H1 (cell line): ENCODE measurements at regions not wholly inside any gene's neighbourhood (a gene's known extent, or its start where the extent isn't known, plus 50 kb on each side); places are given as distances from the start of the nearest gene placed in this dataset.
A peak's percentile ranks its signal among the peaks of the same experiment; 100 is the strongest.

Source experiments
- CTCF ChIA-PET: fragments of 300-600 bp; sonication (Branson Sonifier 250); formaldehyde crosslinking; loops from one replicate; lab custom pipeline; 2021; ENCODE audit not compliant: partially characterized antibody; lab: Charles Lee
- POLR2A ChIA-PET: fragments of 300-600 bp; sonication (Branson Sonifier 250); formaldehyde crosslinking; loops from one replicate; lab custom pipeline; 2021; ENCODE audit warnings: inconsistent platforms; ENCODE audit not compliant: partially characterized antibody; lab: Charles Lee
- DNase-seq, 2 experiments: peaks; one replicate each; pipeline versions ENCODE4 v3.0.0 to v3.0.0-alpha.2; 2010 to 2022; ENCODE audit warnings: low spot score in 2 of 2, low read depth in 1 of 2, mixed read lengths in 1 of 2
- FAIRE-seq: peaks from 2 replicates; lab custom pipeline; 2011; peaks lifted over from hg19 to GRCh38; lab: Jason Lieb, UNC
- H2AFZ ChIP-seq: 2 replicates; pipeline ENCODE4 v1.8.1; 2012; ENCODE audit warnings: low read length, inconsistent platforms
- H2AK5ac ChIP-seq: 2 replicates; pipeline ENCODE4 v1.6.1; 2013; ENCODE audit warnings: low read depth, low read length
- H2BK120ac ChIP-seq: replicated peaks from 2 replicates; pipeline ENCODE3; 2013; ENCODE audit warnings: low read depth, low read length, inconsistent platforms
- H2BK12ac ChIP-seq: 2 replicates; pipeline ENCODE4 v1.6.1; 2013; ENCODE audit warnings: low read depth, low read length
- H2BK15ac ChIP-seq: 2 replicates; pipeline ENCODE4 v1.6.1; 2013; ENCODE audit warnings: low read length
- H2BK20ac ChIP-seq: 2 replicates; pipeline ENCODE4 v1.6.1; 2013; ENCODE audit warnings: low read length
- H2BK5ac ChIP-seq: 2 replicates; pipeline ENCODE4 v1.6.1; 2013; ENCODE audit warnings: low read depth, low read length
- H3K14ac ChIP-seq: 2 replicates; pipeline ENCODE4 v1.6.1; 2013; ENCODE audit warnings: inconsistent platforms; ENCODE audit not compliant: insufficient read length
- H3K18ac ChIP-seq: 2 replicates; pipeline ENCODE4 v1.6.1; 2013; ENCODE audit warnings: low read length; ENCODE audit errors: extremely low read depth
- H3K23ac ChIP-seq: 2 replicates; pipeline ENCODE4 v1.6.1; 2013; ENCODE audit warnings: inconsistent platforms; ENCODE audit not compliant: insufficient read length
- H3K23me2 ChIP-seq: 2 replicates; pipeline ENCODE4 v1.6.1; 2013; ENCODE audit warnings: low read depth, low read length
- H3K27ac ChIP-seq: 2 replicates; pipeline ENCODE4 v1.6.1; 2011; ENCODE audit warnings: low read depth, low read length, inconsistent platforms
- H3K27me3 ChIP-seq, 4 experiments: replicated peaks in 1 of 4; 1 replicate in 1 of 4; 2 replicates in 3 of 4; pipeline versions ENCODE4 v1.6.1 to v1.8.1; 2011 to 2013; ENCODE audit warnings: low read length in 3 of 4, mild to moderate bottlenecking in 3 of 4, inconsistent platforms in 2 of 4, mixed read lengths in 2 of 4, moderate library complexity in 1 of 4; ENCODE audit not compliant: control insufficient read depth in 3 of 4, insufficient read depth in 3 of 4; ENCODE audit errors: extremely low read depth in 1 of 4
- H3K36me3 ChIP-seq, 4 experiments: 2 replicates each; pipeline versions ENCODE4 v1.6.1 to v1.8.1; 2011 to 2013; ENCODE audit warnings: mild to moderate bottlenecking in 4 of 4, low read length in 3 of 4, moderate library complexity in 2 of 4, control low read depth in 1 of 4, inconsistent platforms in 1 of 4; ENCODE audit not compliant: insufficient read depth in 4 of 4, control insufficient read depth in 2 of 4
- H3K4ac ChIP-seq: replicated peaks from 2 replicates; pipeline ENCODE3; 2013; ENCODE audit warnings: low read length, low read depth, mixed read lengths, inconsistent platforms; ENCODE audit not compliant: insufficient read length
- H3K4me1 ChIP-seq, 4 experiments: replicated peaks in 1 of 4; 1 replicate in 1 of 4; 2 replicates in 3 of 4; pipeline versions ENCODE4 v1.6.1 to v1.8.1; 2011 to 2013; ENCODE audit warnings: low read length in 3 of 4, inconsistent platforms in 2 of 4, mixed read lengths in 1 of 4; ENCODE audit not compliant: insufficient read depth in 4 of 4, control insufficient read depth in 3 of 4
- H3K4me2 ChIP-seq, 2 experiments: 2 replicates each; pipeline versions ENCODE4 v1.6.1 to v1.8.1; 2011 to 2013; ENCODE audit warnings: low read depth in 2 of 2, low read length in 2 of 2, control low read depth in 1 of 2, inconsistent platforms in 1 of 2, mild to moderate bottlenecking in 1 of 2; ENCODE audit not compliant: insufficient read depth in 1 of 2
- H3K4me3 ChIP-seq, 4 experiments: fragments of 200-600, 300-600 bp in 1 of 4; sonication (generic), shearing (Covaris generic), sonication (Bioruptor Twin) in 1 of 4; 2 replicates each; pipeline versions ENCODE4 v1.5.1 to v1.8.1; 2011 to 2016; ENCODE audit warnings: low read length in 4 of 4, low read depth in 3 of 4, control low read depth in 2 of 4, inconsistent platforms in 2 of 4, mild to moderate bottlenecking in 2 of 4, mixed read lengths in 1 of 4, moderate library complexity in 1 of 4; ENCODE audit not compliant: insufficient read depth in 2 of 4; ENCODE audit errors: extremely low read depth in 1 of 4
- H3K56ac ChIP-seq: replicated peaks from 2 replicates; pipeline ENCODE3; 2013; ENCODE audit warnings: low read depth, mild to moderate bottlenecking, mixed read lengths, low read length, inconsistent platforms; ENCODE audit not compliant: insufficient read length
- H3K79me1 ChIP-seq: 2 replicates; pipeline ENCODE4 v1.6.1; 2013; ENCODE audit warnings: low read depth, low read length, control low read depth
- H3K79me2 ChIP-seq, 2 experiments: 2 replicates each; pipeline versions ENCODE4 v1.6.1 to v1.8.1; 2012 to 2013; ENCODE audit warnings: low read length in 2 of 2, mild to moderate bottlenecking in 2 of 2, inconsistent platforms in 1 of 2; ENCODE audit not compliant: insufficient read depth in 2 of 2, control insufficient read depth in 1 of 2
- H3K9ac ChIP-seq, 4 experiments: replicated peaks in 1 of 4; 1 replicate in 1 of 4; 2 replicates in 3 of 4; pipeline versions ENCODE4 v1.6.1 to v1.8.1; 2011 to 2013; ENCODE audit warnings: low read depth in 3 of 4, low read length in 3 of 4, control low read depth in 2 of 4, mild to moderate bottlenecking in 2 of 4, moderate library complexity in 2 of 4, inconsistent platforms in 1 of 4; ENCODE audit errors: extremely low read depth in 1 of 4
- H3K9me3 ChIP-seq, 2 experiments: 2 replicates each; pipeline versions ENCODE4 v1.6.1 to v1.8.1; 2012 to 2013; ENCODE audit warnings: mild to moderate bottlenecking in 2 of 2, moderate library complexity in 2 of 2, control low read depth in 1 of 2, inconsistent platforms in 1 of 2, low read depth in 1 of 2, low read length in 1 of 2, mixed read lengths in 1 of 2; ENCODE audit not compliant: insufficient read depth in 2 of 2
- H4K20me1 ChIP-seq, 2 experiments: replicated peaks in 1 of 2; 2 replicates each; pipeline versions ENCODE3 to v1.8.1; 2011 to 2013; ENCODE audit warnings: inconsistent platforms in 2 of 2, low read length in 2 of 2, mild to moderate bottlenecking in 1 of 2; ENCODE audit not compliant: insufficient read depth in 2 of 2, control insufficient read depth in 1 of 2
- H4K5ac ChIP-seq: 2 replicates; pipeline ENCODE4 v1.6.1; 2013; ENCODE audit warnings: low read length, low read depth, mixed read lengths, inconsistent platforms; ENCODE audit not compliant: insufficient read length
- H4K8ac ChIP-seq: 2 replicates; pipeline ENCODE4 v1.8.0; 2013; ENCODE audit warnings: mild to moderate bottlenecking, moderate library complexity, low read length, inconsistent platforms; ENCODE audit not compliant: insufficient read depth; ENCODE audit errors: extremely low read depth
- H4K91ac ChIP-seq: replicated peaks from 2 replicates; pipeline ENCODE3; 2013; ENCODE audit warnings: low read length, mixed read lengths, inconsistent platforms; ENCODE audit not compliant: insufficient read length
- ASH2L ChIP-seq: fragments of 200-600, 300-600 bp; sonication (generic); IDR thresholded peaks from one replicate; pipeline ENCODE4 v1.7.1; 2017; ENCODE audit warnings: low read length
- CBX8 ChIP-seq: fragments of 300-800, 300-1000 bp; sonication (generic); IDR thresholded peaks from 2 replicates; pipeline ENCODE4 v1.7.1; 2016; ENCODE audit warnings: low read depth, low read length, borderline replicate concordance
- CEBPB ChIP-seq: IDR thresholded peaks from 2 replicates; pipeline ENCODE4 v1.6.1; 2012; ENCODE audit warnings: low read depth, low read length
- CTBP2 ChIP-seq: IDR thresholded peaks from 2 replicates; pipeline ENCODE4 v1.7.0; 2011; ENCODE audit warnings: borderline replicate concordance, mild to moderate bottlenecking, moderate library complexity, mixed read lengths, low read length; ENCODE audit not compliant: insufficient read depth, insufficient read length
- EP300 ChIP-seq, 2 experiments: IDR thresholded peaks; 1 replicate in 1 of 2; 2 replicates in 1 of 2; pipeline ENCODE4 v1.6.1; 2011 to 2012; ENCODE audit warnings: low read depth in 2 of 2, low read length in 2 of 2, mild to moderate bottlenecking in 2 of 2, borderline replicate concordance in 1 of 2, inconsistent platforms in 1 of 2, moderate library complexity in 1 of 2
- WGBS, 2 experiments: shearing (Covaris generic) in 1 of 2; methylation state at CpG; one replicate each; pipeline versions ENCODE4 v1.1.6 to v1.1.7; 2013 to 2015; ENCODE audit warnings: low lambda C conversion rate in 2 of 2, mixed read lengths in 2 of 2, inconsistent platforms in 1 of 2, low coverage in 1 of 2, missing lambda C conversion rate in 1 of 2; ENCODE audit not compliant: insufficient replicate concordance in 2 of 2, insufficient coverage in 1 of 2, insufficient read length in 1 of 2; ENCODE audit errors: extremely low coverage in 1 of 2, missing lambda C conversion rate in 1 of 2; 5-methylcytosine and 5-hydroxymethylcytosine counted together
- TF ChIP-seq, protein P1 (sequence below): IDR thresholded peaks from 2 replicates; pipeline ENCODE4 v1.6.1; 2012; ENCODE audit warnings: inconsistent platforms

DNA sequence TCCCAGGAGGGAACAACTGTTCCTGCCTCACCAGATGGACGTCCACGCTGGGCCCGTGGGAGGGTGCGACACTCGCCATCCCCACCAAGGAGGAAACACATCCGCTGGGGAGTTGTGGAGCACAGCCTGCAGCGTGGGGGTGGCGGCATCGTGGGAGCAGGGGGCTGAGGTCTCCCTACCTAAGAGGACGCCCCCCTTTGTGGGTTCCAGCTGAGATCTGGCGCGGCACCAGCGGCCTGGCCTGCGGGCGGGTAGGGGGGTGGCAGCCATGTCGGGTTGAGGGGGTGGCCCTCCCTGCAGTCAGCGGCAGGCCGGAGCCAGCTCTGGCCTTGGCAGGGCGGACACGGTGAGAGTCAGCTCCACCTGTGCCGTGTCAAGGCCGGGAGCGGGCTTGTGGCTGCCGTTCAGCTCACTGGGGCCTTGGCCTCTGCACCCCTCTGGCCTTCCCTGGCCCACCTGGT is 116.7 kb upstream of the CIBAR2 start:
- no peak overlapping the region for H3K4me2 ChIP-seq
- peak overlapping the region; percentile 50 for H3K4ac ChIP-seq
- 0 out of 2 replicates have a peak overlapping the region, but pooled peaks have one; percentile 49 for H2BK5ac ChIP-seq
- H3K23ac ChIP-seq = no peak overlapping the region
- no peak overlapping the region for H3K18ac ChIP-seq
- peaks cover 0 to 19% (median 10%) of the 10 kb centered on the region in 4 experiments; a peak in 6 of 7 replicates for H3K4me1 ChIP-seq
- 91% methylated on average over 24 of the region's 24 CpGs; no CpG with 5 or more reads in 1 of the 2 experiments for WGBS, 2 experiments
- peaks cover 0 to 6% of the 10 kb centered on the region in 2 experiments for H4K20me1 ChIP-seq
- DNase-seq (no peak), FAIRE-seq (no peak)
- no peak overlapping the region for H3K9ac ChIP-seq
- peaks cover 17% of the 10 kb centered on the region for H3K79me1 ChIP-seq
- no peak overlapping the region for H4K91ac ChIP-seq
- no peak overlapping the region for H2BK120ac ChIP-seq
- peaks cover 11% of the 10 kb centered on the region; the same call in 1 of the 2 replicates for H3K23me2 ChIP-seq
- no peak overlapping the region for H2AFZ ChIP-seq
- no peak overlapping the region; the same call in 1 of the 2 replicates for H2BK15ac ChIP-seq
- H2AK5ac ChIP-seq = no peak overlapping the region; the same call in 1 of the 2 replicates
- no peak overlapping the region for H3K4me3 ChIP-seq
- no peak overlapping the region for H2BK20ac ChIP-seq
- H3K36me3 ChIP-seq = no peaks in the 10 kb centered on the region
- no peak overlapping the region for H3K27ac ChIP-seq
- ChIA-PET POLR2A (interaction anchor here (1.2 kb wide), 1 partner anchor 23 kb away, joined by 3 read pairs; no protein-coding TSS in a partner anchor), CTCF (interaction anchor here (0.7 to 33.8 kb wide), 10 partner anchors 8 to 118 kb away, joined by 3 to 371 read pairs (median 3); no protein-coding TSS in a partner anchor)
- no peak overlapping the region for H3K56ac ChIP-seq
- no peak for TF ChIP-seq CBX8
- no peak for TF ChIP-seq CTBP2
- no peak for TF ChIP-seq CEBPB
- TF ChIP-seq EP300 (IDR thresholded peaks at IDR 0.05; ENCODE audit: borderline replicate concordance in 1 of 2, low read depth in 2 of 2, low read length in 2 of 2) = no peak
- TF ChIP-seq, protein P1, sequence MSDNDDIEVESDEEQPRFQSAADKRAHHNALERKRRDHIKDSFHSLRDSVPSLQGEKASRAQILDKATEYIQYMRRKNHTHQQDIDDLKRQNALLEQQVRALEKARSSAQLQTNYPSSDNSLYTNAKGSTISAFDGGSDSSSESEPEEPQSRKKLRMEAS = no peak
- no peak for TF ChIP-seq ASH2L
- TF ChIP-seq, all 59 proteins: peak for 0
- Histone ChIP-seq H2BK12ac (peak overlapping the region; percentile 23; the same call in 1 of the 2 replicates), H3K9me3 (no peaks in the 10 kb centered on the region; a peak in 1 of 4 replicates), H4K5ac (no peak overlapping the region), H3K79me2 (peaks cover 0 to 2% of the 10 kb centered on the region in 2 experiments; a peak in 1 of 4 replicates), H4K8ac (no peak overlapping the region), H3K27me3 (no peaks in the 10 kb centered on the region), H3K14ac (no peak overlapping the region)
